ENCODE measurements at regions not wholly inside any gene's neighbourhood (a gene's known extent, or its start where the extent isn't known, plus 50 kb on each side); places are given as distances from the start of the nearest gene placed in this dataset.

DNA sequence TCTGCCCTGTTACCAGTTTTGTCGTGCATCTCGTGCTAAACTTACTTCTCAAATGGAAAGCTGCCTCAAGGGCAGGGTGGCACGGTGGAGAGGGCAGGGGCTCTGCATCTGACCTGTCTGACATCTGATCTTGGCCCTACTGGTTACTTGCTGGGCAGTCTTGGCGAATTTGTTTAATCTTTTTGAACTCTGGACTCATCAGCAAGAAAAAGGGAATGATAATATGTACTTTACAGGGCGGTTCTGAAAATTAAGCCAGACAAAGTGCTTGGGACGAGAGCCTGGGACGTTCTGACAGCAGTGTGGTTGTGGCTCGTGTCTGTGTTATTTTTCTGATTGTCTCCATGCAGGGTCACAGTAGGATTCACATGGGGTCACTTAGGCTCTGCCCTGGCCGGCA lies 659.3 kb downstream of the VRK1 start:
- Histone ChIP-seq H2AFZ (ENCODE audit: low read depth, low read length) (no peak overlapping the region), H3K9me3 (ENCODE audit: low read length) (no peaks in the 10 kb centered on the region), H3K27ac (ENCODE audit: low read length) (no peak overlapping the region), H3K4me2 (ENCODE audit: low read length) (no peak overlapping the region), H3K79me2 (replicated peaks; ENCODE audit: insufficient read depth, low read length) (no peaks in the 10 kb centered on the region), H3K4me3 (ENCODE audit: low read length) (no peak overlapping the region), H3K36me3 (ENCODE audit: insufficient read depth, low read length) (no peaks in the 10 kb centered on the region), H3F3A (ENCODE audit: insufficient read depth, low read length, poor library complexity, severe bottlenecking) (no peaks in the 10 kb centered on the region), H3K9me2 (ENCODE audit: insufficient read depth, low read length) (no peaks in the 10 kb centered on the region), H4K20me1 (ENCODE audit: insufficient read depth) (no peaks in the 10 kb centered on the region), H3K9ac (ENCODE audit: low read length) (no peak overlapping the region), H3K27me3 (ENCODE audit: insufficient read depth, low read depth, low read length) (no peaks in the 10 kb centered on the region)
- TF ChIP-seq, protein P1, sequence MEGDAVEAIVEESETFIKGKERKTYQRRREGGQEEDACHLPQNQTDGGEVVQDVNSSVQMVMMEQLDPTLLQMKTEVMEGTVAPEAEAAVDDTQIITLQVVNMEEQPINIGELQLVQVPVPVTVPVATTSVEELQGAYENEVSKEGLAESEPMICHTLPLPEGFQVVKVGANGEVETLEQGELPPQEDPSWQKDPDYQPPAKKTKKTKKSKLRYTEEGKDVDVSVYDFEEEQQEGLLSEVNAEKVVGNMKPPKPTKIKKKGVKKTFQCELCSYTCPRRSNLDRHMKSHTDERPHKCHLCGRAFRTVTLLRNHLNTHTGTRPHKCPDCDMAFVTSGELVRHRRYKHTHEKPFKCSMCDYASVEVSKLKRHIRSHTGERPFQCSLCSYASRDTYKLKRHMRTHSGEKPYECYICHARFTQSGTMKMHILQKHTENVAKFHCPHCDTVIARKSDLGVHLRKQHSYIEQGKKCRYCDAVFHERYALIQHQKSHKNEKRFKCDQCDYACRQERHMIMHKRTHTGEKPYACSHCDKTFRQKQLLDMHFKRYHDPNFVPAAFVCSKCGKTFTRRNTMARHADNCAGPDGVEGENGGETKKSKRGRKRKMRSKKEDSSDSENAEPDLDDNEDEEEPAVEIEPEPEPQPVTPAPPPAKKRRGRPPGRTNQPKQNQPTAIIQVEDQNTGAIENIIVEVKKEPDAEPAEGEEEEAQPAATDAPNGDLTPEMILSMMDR (IDR thresholded peaks at IDR 0.05; ENCODE audit: poor library complexity, severe bottlenecking) = no peak
- TF ChIP-seq TAF1 (IDR thresholded peaks at IDR 0.05; ENCODE audit: low read depth) = no peak
- no peak for TF ChIP-seq RAD21 (conservative IDR thresholded peaks at IDR 0.05)
- TF ChIP-seq, protein P2, sequence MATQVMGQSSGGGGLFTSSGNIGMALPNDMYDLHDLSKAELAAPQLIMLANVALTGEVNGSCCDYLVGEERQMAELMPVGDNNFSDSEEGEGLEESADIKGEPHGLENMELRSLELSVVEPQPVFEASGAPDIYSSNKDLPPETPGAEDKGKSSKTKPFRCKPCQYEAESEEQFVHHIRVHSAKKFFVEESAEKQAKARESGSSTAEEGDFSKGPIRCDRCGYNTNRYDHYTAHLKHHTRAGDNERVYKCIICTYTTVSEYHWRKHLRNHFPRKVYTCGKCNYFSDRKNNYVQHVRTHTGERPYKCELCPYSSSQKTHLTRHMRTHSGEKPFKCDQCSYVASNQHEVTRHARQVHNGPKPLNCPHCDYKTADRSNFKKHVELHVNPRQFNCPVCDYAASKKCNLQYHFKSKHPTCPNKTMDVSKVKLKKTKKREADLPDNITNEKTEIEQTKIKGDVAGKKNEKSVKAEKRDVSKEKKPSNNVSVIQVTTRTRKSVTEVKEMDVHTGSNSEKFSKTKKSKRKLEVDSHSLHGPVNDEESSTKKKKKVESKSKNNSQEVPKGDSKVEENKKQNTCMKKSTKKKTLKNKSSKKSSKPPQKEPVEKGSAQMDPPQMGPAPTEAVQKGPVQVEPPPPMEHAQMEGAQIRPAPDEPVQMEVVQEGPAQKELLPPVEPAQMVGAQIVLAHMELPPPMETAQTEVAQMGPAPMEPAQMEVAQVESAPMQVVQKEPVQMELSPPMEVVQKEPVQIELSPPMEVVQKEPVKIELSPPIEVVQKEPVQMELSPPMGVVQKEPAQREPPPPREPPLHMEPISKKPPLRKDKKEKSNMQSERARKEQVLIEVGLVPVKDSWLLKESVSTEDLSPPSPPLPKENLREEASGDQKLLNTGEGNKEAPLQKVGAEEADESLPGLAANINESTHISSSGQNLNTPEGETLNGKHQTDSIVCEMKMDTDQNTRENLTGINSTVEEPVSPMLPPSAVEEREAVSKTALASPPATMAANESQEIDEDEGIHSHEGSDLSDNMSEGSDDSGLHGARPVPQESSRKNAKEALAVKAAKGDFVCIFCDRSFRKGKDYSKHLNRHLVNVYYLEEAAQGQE (IDR thresholded peaks at IDR 0.05; ENCODE audit: borderline replicate concordance) = no peak
- TF ChIP-seq POLR2AphosphoS5 (IDR thresholded peaks at IDR 0.05) = no peak
- no peak for TF ChIP-seq EZH2 (IDR thresholded peaks at IDR 0.05; ENCODE audit: borderline replicate concordance, insufficient read depth, low read length, poor library complexity, severe bottlenecking)
- TF ChIP-seq SMC3 (conservative IDR thresholded peaks at IDR 0.05; ENCODE audit: poor library complexity) = no peak
- no peak for TF ChIP-seq EP300 (conservative IDR thresholded peaks at IDR 0.05; ENCODE audit: poor library complexity, severe bottlenecking)
- no peak for TF ChIP-seq MXI1 (conservative IDR thresholded peaks at IDR 0.05; ENCODE audit: poor library complexity, severe bottlenecking)

DNA sequence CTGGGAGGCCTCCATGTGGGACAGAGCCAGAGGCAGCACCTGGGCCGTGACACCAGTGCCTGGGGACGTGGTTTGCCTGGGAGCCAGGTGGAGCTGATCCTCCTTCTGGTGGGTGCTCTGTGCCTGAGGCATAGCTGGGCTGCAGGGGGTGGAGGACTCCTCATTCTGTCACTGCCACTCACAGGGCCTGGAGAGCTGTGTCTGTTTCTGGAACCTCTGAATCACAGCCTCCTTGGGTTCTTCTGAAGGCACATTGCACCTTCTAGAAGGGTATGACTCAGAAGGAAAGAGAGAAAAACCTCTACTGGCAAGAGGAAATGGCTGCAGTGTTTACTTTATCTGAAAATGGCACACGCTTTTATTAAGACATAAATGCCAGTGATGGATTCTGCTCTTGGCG lies 659.8 kb downstream of the VRK1 start:
- Histone ChIP-seq H3K27ac (ENCODE audit: low read length) (no peak overlapping the region), H3K4me3 (ENCODE audit: low read length) (no peak overlapping the region), H3K36me3 (ENCODE audit: insufficient read depth, low read length) (no peaks in the 10 kb centered on the region), H3K9me2 (ENCODE audit: insufficient read depth, low read length) (no peaks in the 10 kb centered on the region), H3K9ac (ENCODE audit: low read length) (no peak overlapping the region), H4K20me1 (ENCODE audit: insufficient read depth) (no peaks in the 10 kb centered on the region), H3K4me2 (ENCODE audit: low read length) (no peak overlapping the region), H3F3A (ENCODE audit: insufficient read depth, low read length, poor library complexity, severe bottlenecking) (no peaks in the 10 kb centered on the region), H3K9me3 (ENCODE audit: low read length) (no peaks in the 10 kb centered on the region), H3K79me2 (replicated peaks; ENCODE audit: insufficient read depth, low read length) (no peaks in the 10 kb centered on the region), H3K27me3 (ENCODE audit: insufficient read depth, low read depth, low read length) (no peaks in the 10 kb centered on the region), H2AFZ (ENCODE audit: low read depth, low read length) (no peak overlapping the region)
- TF ChIP-seq TAF1 (IDR thresholded peaks at IDR 0.05; ENCODE audit: low read depth) = no peak
- TF ChIP-seq, protein P2 (IDR thresholded peaks at IDR 0.05; ENCODE audit: borderline replicate concordance) = no peak
- TF ChIP-seq EZH2 (IDR thresholded peaks at IDR 0.05; ENCODE audit: borderline replicate concordance, insufficient read depth, low read length, poor library complexity, severe bottlenecking) = no peak
- no peak for TF ChIP-seq RAD21 (conservative IDR thresholded peaks at IDR 0.05)
- TF ChIP-seq POLR2AphosphoS5 (IDR thresholded peaks at IDR 0.05) = no peak
- TF ChIP-seq SMC3 (conservative IDR thresholded peaks at IDR 0.05; ENCODE audit: poor library complexity) = no peak
- TF ChIP-seq EP300 (conservative IDR thresholded peaks at IDR 0.05; ENCODE audit: poor library complexity, severe bottlenecking) = no peak
- TF ChIP-seq MXI1 (conservative IDR thresholded peaks at IDR 0.05; ENCODE audit: poor library complexity, severe bottlenecking) = no peak

Measured in neural cell (in vitro differentiated cells).